GM12891 (cell line): ENCODE measurements at regions not wholly inside any gene's neighbourhood (a gene's known extent, or its start where the extent isn't known, plus 50 kb on each side); places are given as distances from the start of the nearest gene placed in this dataset.

Experiments used
- PAX5 ChIP-seq: IDR thresholded peaks from 2 replicates; pipeline ENCODE4 v1.6.1; 2011; ENCODE audit warnings: low read length, moderate library complexity, mild to moderate bottlenecking; ENCODE audit not compliant: insufficient read depth, severe bottlenecking
- POLR2A ChIP-seq: IDR thresholded peaks from 2 replicates; pipeline ENCODE4 v1.6.1; 2011; ENCODE audit warnings: low read depth, low read length, control low read depth
- POLR2AphosphoS5 ChIP-seq: IDR thresholded peaks from 2 replicates; pipeline ENCODE4 v1.6.1; 2011; ENCODE audit warnings: low read depth, low read length, control low read depth
- POU2F2 ChIP-seq: IDR thresholded peaks from 2 replicates; pipeline ENCODE4 v1.6.1; 2011; ENCODE audit warnings: low read depth, mild to moderate bottlenecking, control low read depth, low read length, moderate library complexity
- SPI1 ChIP-seq: IDR thresholded peaks from 2 replicates; pipeline ENCODE4 v1.6.1; 2011; ENCODE audit warnings: low read depth, low read length, control low read depth

DNA sequence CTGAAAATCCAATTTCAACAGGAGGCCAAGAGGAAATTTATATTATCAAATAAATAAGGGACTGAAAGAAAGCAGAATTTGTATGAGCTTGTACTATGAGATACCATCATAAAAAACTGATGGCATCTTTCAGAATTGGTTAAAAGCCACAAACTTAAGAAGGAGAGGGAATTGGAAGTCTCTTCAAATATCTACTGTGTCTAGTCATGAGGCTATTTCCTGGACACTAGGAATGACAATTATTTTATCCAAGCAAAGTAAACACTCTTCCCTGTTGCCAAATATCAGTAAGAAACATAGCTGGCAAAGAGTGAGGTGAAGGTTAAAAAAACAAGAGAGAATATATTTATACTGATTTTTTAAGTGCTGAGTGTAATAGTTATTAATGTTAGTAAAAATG, 101.5 kb upstream of the ARRDC3 start:
- TF ChIP-seq POLR2A (no peak), POLR2AphosphoS5 (no peak), SPI1 (no peak), PAX5 (no peak), POU2F2 (no peak)
